Kidney (tissue), 13 donors: ENCODE measurements at regions not wholly inside any gene's neighbourhood (a gene's known extent, or its start where the extent isn't known, plus 50 kb on each side); places are given as distances from the start of the nearest gene placed in this dataset.

Experiments used
- DNase-seq, 5 donors: peaks; one replicate each; pipeline ENCODE4 v3.0.0-alpha.2; 2013 to 2020
- FAIRE-seq: peaks from 2 replicates; lab custom pipeline; 2012; peaks lifted over from hg19 to GRCh38; lab: Jason Lieb, UNC
- H3K27ac ChIP-seq, 2 donors: one replicate each; pipeline ENCODE4 v1.7.0; 2013; ENCODE audit warnings: low read depth in 2 of 2, low read length in 2 of 2, inconsistent platforms in 1 of 2
- H3K27me3 ChIP-seq: one replicate; pipeline ENCODE4 v1.7.1; 2013; ENCODE audit warnings: low read length, inconsistent platforms; ENCODE audit not compliant: control insufficient read depth, insufficient read depth
- H3K36me3 ChIP-seq, 3 donors: one replicate each; pipeline versions ENCODE4 v1.7.0 to v1.7.1; 2013; ENCODE audit warnings: low read length in 3 of 3, control low read depth in 1 of 3, inconsistent platforms in 1 of 3; ENCODE audit not compliant: insufficient read depth in 3 of 3, control insufficient read depth in 2 of 3
- H3K4me1 ChIP-seq, 3 donors: one replicate each; pipeline versions ENCODE4 v1.7.0 to v1.7.1; 2013; ENCODE audit warnings: low read length in 3 of 3, inconsistent platforms in 1 of 3, low read depth in 1 of 3; ENCODE audit not compliant: control insufficient read depth in 2 of 3, insufficient read depth in 2 of 3
- H3K4me3 ChIP-seq, 3 donors: one replicate each; pipeline versions ENCODE4 v1.7.0 to v1.8.1; 2013; ENCODE audit warnings: low read length in 3 of 3, control low read depth in 1 of 3, inconsistent platforms in 1 of 3
- H3K9ac ChIP-seq, 3 donors: one replicate each; pipeline versions ENCODE4 v1.7.0 to v1.7.1; 2013; ENCODE audit warnings: low read length in 3 of 3, control low read depth in 1 of 3, inconsistent platforms in 1 of 3
- H3K9me3 ChIP-seq, 3 donors: one replicate each; pipeline versions ENCODE4 v1.7.0 to v1.7.1; 2013; ENCODE audit warnings: low read length in 3 of 3, control low read depth in 1 of 3, inconsistent platforms in 1 of 3; ENCODE audit not compliant: control insufficient read depth in 2 of 3, insufficient read depth in 1 of 3
- CTCF ChIP-seq: IDR thresholded peaks from 3 replicates; pipeline ENCODE4 v1.5.1; 2012; ENCODE audit warnings: mild to moderate bottlenecking, moderate library complexity, borderline replicate concordance; ENCODE audit not compliant: insufficient read depth; ENCODE audit errors: extremely low read depth
- intact Hi-C: fragments of 100-400 bp; cut with DNase I; formaldehyde crosslinking; loops from one replicate; pipeline ENCODE4 v1.11.1; 2022
- donor health status: control.
- donor health status: control.
- donor health status: control.
- donor health status: control.
- donor health status: control.
- donor health status: DM: yes; HTN: yes; CAD: no.
- donor health status: Normal renal cell carcinoma (clear cell type).

GRCh38 chr7:155373359-155374273, 75.9 kb downstream of the INSIG1 start:
- intact Hi-C loops: no loop called here
- no peak for FAIRE-seq
- Histone ChIP-seq H3K9me3 (no peaks in the 10 kb centered on the region), H3K4me1 (peaks cover 0 to 19% (median 0%) of the 10 kb centered on the region in 3 donors), H3K4me3 (peak overlapping the region in 2 of 3 donors; percentile 16 to 23), H3K27me3 (peaks cover 66% of the 10 kb centered on the region), H3K9ac (no peak overlapping the region), H3K36me3 (no peaks in the 10 kb centered on the region), H3K27ac (no peak overlapping the region)
- no peak for TF ChIP-seq CTCF
- peak in 2 of 5 donors; percentile 28 to 68 for DNase-seq

- DNase-seq (peak in 1 of 5 donors; percentile 19), FAIRE-seq (no peak)
- no peak overlapping the region for H3K9ac ChIP-seq
- peaks cover 75% of the 10 kb centered on the region for H3K27me3 ChIP-seq
- intact Hi-C loops: no loop called here
- no peaks in the 10 kb centered on the region for H3K9me3 ChIP-seq
- H3K36me3 ChIP-seq: no peaks in the 10 kb centered on the region
- no peak overlapping the region for H3K27ac ChIP-seq
- no peak overlapping the region for H3K4me3 ChIP-seq
- H3K4me1 ChIP-seq: peaks cover 0 to 19% (median 0%) of the 10 kb centered on the region in 3 donors
- TF ChIP-seq CTCF: no peak
Measured at GRCh38 chr7:155374276-155375252, 76.9 kb downstream of the INSIG1 start.

GRCh38 chr7:155375337-155376277, 77.9 kb downstream of the INSIG1 start:
- peaks cover 81% of the 10 kb centered on the region for H3K27me3 ChIP-seq
- no peaks in the 10 kb centered on the region for H3K9me3 ChIP-seq
- H3K9ac ChIP-seq: no peak overlapping the region
- peak in 2 of 5 donors; percentile 56 to 67 for DNase-seq
- intact Hi-C loops: no loop called here
- H3K27ac ChIP-seq: no peak overlapping the region
- H3K4me3 ChIP-seq: no peak overlapping the region
- no peak for FAIRE-seq
- no peak for TF ChIP-seq CTCF
- H3K36me3 ChIP-seq: no peaks in the 10 kb centered on the region
- H3K4me1 ChIP-seq: peaks cover 0 to 19% (median 0%) of the 10 kb centered on the region in 3 donors
